Bronchial epithelial cell (primary cell): ENCODE measurements at regions not wholly inside any gene's neighbourhood (a gene's known extent, or its start where the extent isn't known, plus 50 kb on each side); places are given as distances from the start of the nearest gene placed in this dataset.
"Not testable (repeated sequence)": the region's sequence is repeated elsewhere in the genome, so short reads cannot be mapped to it uniquely, and the experiment has no call there.

ENCODE experiments used
- DNase-seq: peaks from one replicate; pipeline ENCODE4 v3.0.0-alpha.2; 2010; ENCODE audit warnings: low read depth
- FAIRE-seq: peaks from 2 replicates; lab custom pipeline; 2011; peaks lifted over from hg19 to GRCh38; lab: Jason Lieb, UNC
- H3K27me3 ChIP-seq: 2 replicates; pipeline ENCODE4 v1.5.1; 2011; ENCODE audit warnings: low read length; ENCODE audit not compliant: control insufficient read depth, insufficient read depth
- H3K36me3 ChIP-seq: 2 replicates; pipeline ENCODE4 v1.5.1; 2011; ENCODE audit warnings: low read length; ENCODE audit not compliant: control insufficient read depth, insufficient read depth
- H3K4me3 ChIP-seq: 2 replicates; pipeline ENCODE4 v1.5.1; 2011; ENCODE audit warnings: mild to moderate bottlenecking, low read depth, low read length, control low read depth
- TF ChIP-seq, protein P1 (sequence below): IDR thresholded peaks from 2 replicates; pipeline ENCODE4 v1.5.1; 2011; ENCODE audit warnings: mild to moderate bottlenecking, moderate library complexity, low read length, control low read depth, inconsistent platforms; ENCODE audit not compliant: insufficient read depth, severe bottlenecking

- H3K4me3 ChIP-seq = no peak overlapping the region
- FAIRE-seq (no peak), DNase-seq (no peak)
- TF ChIP-seq, protein P1, sequence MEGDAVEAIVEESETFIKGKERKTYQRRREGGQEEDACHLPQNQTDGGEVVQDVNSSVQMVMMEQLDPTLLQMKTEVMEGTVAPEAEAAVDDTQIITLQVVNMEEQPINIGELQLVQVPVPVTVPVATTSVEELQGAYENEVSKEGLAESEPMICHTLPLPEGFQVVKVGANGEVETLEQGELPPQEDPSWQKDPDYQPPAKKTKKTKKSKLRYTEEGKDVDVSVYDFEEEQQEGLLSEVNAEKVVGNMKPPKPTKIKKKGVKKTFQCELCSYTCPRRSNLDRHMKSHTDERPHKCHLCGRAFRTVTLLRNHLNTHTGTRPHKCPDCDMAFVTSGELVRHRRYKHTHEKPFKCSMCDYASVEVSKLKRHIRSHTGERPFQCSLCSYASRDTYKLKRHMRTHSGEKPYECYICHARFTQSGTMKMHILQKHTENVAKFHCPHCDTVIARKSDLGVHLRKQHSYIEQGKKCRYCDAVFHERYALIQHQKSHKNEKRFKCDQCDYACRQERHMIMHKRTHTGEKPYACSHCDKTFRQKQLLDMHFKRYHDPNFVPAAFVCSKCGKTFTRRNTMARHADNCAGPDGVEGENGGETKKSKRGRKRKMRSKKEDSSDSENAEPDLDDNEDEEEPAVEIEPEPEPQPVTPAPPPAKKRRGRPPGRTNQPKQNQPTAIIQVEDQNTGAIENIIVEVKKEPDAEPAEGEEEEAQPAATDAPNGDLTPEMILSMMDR = no peak
- no peaks in the 10 kb centered on the region for H3K36me3 ChIP-seq
- no peaks in the 10 kb centered on the region for H3K27me3 ChIP-seq
These were observed 68.7 kb upstream of the DCLK2 start for GRCh38 chr4:150009533-150009932.

DNA sequence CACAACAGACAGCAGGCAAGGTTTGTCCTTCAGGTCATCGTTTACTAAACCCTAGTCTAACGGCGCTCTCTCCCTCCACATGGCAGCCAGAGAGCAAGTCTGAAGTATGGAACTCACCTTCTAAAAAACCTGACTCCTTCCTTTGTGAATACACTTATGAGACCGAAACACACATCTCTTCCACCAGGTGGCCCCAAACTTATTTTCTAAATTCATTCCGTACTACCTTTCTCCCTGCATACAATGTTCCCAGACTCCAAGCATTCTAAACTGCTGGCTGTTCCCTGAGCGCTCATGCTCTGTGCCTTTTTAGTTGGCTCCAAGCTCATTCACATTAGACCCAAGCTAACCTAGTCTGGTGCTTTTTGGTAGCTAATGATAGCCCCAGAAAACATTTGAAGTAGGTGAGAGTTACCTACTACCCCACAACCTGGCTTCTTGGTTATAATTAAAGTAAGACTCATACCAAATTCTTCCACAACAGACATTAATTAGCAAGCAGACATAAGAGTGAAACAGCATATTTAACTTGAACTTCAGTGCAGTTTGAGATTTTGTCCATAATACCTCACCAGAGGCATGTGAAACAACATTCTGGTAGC, 67.6 kb upstream of the DCLK2 start:
- no peak overlapping the region for H3K4me3 ChIP-seq
- no peaks in the 10 kb centered on the region for H3K27me3 ChIP-seq
- no peak for FAIRE-seq
- TF ChIP-seq, protein P1 = peak; percentile 64
- DNase-seq = peak; percentile 61
- no peaks in the 10 kb centered on the region for H3K36me3 ChIP-seq

GRCh38 chr4:150012851-150013360, 65.3 kb upstream of the DCLK2 start:
- no peaks in the 10 kb centered on the region for H3K36me3 ChIP-seq
- DNase-seq (no peak), FAIRE-seq (no peak)
- TF ChIP-seq, protein P1 = no peak
- no peaks in the 10 kb centered on the region for H3K27me3 ChIP-seq
- H3K4me3 ChIP-seq = no peak overlapping the region

DNA sequence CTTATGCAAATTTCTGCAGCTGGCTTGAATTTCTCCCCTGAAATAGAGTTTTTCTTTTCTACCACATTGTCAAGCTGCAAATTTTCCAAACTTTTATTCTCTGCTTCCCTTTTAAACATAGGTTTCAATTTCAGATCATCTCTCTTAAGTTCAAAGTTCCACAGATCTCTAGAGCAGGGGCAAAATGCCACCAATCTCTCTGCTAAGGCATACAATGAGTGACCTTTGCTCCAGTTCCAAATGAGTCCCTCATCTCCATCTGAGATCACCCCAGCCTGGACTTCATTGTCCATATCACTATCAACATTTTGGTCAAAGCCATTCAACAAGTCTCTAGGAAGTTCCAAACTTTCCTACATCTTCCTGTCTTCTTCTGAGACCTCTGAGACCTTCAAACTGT, 62.3 kb upstream of the DCLK2 start:
- H3K4me3 ChIP-seq, H3K27me3 ChIP-seq, DNase-seq, FAIRE-seq, H3K36me3 ChIP-seq: not testable (repeated sequence)

DNA sequence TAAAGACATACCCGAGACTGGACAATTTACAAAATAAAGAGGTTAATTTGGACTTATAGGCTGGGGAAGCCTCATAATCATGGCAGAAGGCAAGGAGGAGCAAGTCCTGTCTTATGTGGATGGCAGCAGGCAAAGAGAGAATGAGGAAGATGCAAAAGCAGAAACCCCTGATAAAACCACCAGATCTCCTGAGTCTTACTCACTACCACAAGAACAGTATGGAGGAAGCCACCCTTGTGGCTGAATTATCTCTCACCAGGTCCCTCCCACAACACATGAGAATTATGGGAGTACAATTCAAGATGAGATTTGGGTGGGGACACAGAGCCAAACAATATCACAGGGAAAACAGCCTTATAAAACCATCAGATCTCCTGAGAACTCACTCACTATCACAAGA, 61.6 kb upstream of the DCLK2 start:
- FAIRE-seq, H3K36me3 ChIP-seq, H3K4me3 ChIP-seq: not testable (repeated sequence)

DNA sequence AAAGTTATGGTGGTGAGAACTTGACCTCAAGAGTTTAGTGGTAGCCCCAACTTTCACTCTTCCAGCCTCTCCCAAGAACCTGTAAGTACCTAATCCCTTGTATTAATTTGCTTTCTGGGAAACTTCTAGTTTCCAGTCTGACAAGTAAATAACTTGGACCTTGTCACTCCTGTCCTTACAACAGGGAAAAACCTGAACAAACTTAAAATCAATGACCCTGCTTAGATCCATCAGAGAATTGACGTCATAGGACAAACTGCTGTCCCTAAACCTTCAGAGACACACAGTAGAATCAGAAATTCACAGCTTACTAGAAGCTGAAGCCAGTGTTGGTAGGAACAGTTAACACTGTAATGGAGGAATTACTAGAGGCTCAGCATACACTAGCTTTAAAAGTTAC, 60.0 kb upstream of the DCLK2 start:
- no peaks in the 10 kb centered on the region for H3K36me3 ChIP-seq
- FAIRE-seq (no peak), DNase-seq (no peak)
- TF ChIP-seq, protein P1 = no peak
- no peak overlapping the region for H3K4me3 ChIP-seq
- H3K27me3 ChIP-seq = no peaks in the 10 kb centered on the region

More for the DNA sequence above, 61.6 kb upstream of the DCLK2 start:
- H3K27me3 ChIP-seq, DNase-seq: not testable (repeated sequence)

DNA sequence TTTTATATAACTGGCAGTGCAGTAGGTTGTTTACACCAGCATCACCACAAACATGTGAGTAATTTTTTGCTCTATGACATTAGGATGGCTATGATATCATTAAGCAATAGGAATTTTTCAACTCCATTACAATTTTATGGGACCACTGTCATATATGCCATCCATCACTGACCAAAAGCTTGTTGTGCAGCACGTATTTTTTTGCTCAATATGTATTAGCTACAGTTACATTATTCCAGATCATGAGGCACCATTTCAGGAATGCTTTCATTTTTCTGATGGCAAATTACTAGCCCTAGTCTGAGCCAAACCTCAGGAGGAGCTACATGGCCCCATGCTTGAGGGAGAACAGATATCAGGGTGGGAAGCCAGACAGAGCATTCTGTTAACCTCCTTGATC, 56.8 kb upstream of the DCLK2 start:
- H3K4me3 ChIP-seq = no peak overlapping the region
- FAIRE-seq = no peak
- no peaks in the 10 kb centered on the region for H3K27me3 ChIP-seq
- no peak for DNase-seq
- H3K36me3 ChIP-seq = no peaks in the 10 kb centered on the region
- TF ChIP-seq, protein P1 = no peak
